A549 (cell line): ENCODE measurements at regions not wholly inside any gene's neighbourhood (a gene's known extent, or its start where the extent isn't known, plus 50 kb on each side); places are given as distances from the start of the nearest gene placed in this dataset.

ENCODE experiments used
- ATAC-seq, 2 experiments: fragments of 200-7000 bp in 1 of 2; fragments of >200 bp in 1 of 2; cut with Nextera tagmentation in 1 of 2; cut with Tn5 transposase in 1 of 2; 3 replicates each; pipeline versions ENCODE4 v1.8.0 to v1.9.1; 2018 to 2020; ENCODE audit warnings: mild to moderate bottlenecking in 1 of 2, moderate library complexity in 1 of 2
- CTCF ChIA-PET: fragments of 300-600 bp; sonication (Branson Sonifier 250); formaldehyde crosslinking; extraction: SDS; loops from one replicate; lab custom pipeline; 2021; ENCODE audit warnings: antibody characterized with exemption, inconsistent platforms; lab: Yijun Ruan, JAX
- POLR2A ChIA-PET: fragments of 350-600 bp; formaldehyde crosslinking; extraction: SDS; loops from one replicate; lab custom pipeline; 2021; ENCODE audit warnings: antibody characterized with exemption, inconsistent platforms; lab: Yijun Ruan, JAX
- DNase-seq, 2 experiments: peaks; one replicate each; pipeline versions ENCODE4 v3.0.0 to v3.0.0-alpha.2; 2011 to 2016; ENCODE audit warnings: low read depth in 1 of 2, low spot score in 1 of 2
- FAIRE-seq: peaks from 2 replicates; lab custom pipeline; 2011; peaks lifted over from hg19 to GRCh38; lab: Jason Lieb, UNC
- H3K27ac ChIP-seq, 2 experiments: fragments of >200 bp; sonication (Bioruptor Twin); formaldehyde crosslinking; 3 replicates each; pipeline ENCODE4 v1.5.1; 2016 to 2017
- H3K4me1 ChIP-seq: fragments of >200 bp; sonication (Bioruptor Twin); formaldehyde crosslinking; 3 replicates; pipeline ENCODE4 v1.6.1; 2016
- H3K4me2 ChIP-seq: fragments of >200 bp; sonication (Bioruptor Twin); formaldehyde crosslinking; 3 replicates; pipeline ENCODE4 v1.6.1; 2016
- H3K4me3 ChIP-seq: fragments of >200 bp; sonication (Bioruptor Twin); formaldehyde crosslinking; 3 replicates; pipeline ENCODE4 v1.5.1; 2016
- H3K9me3 ChIP-seq: fragments of >200 bp; sonication (Bioruptor Twin); formaldehyde crosslinking; 3 replicates; pipeline ENCODE4 v1.6.1; 2016
- ATOH8 ChIP-seq: fragments of 250-450 bp; sonication (Bioruptor Pico); IDR thresholded peaks from 2 replicates; pipeline ENCODE4 v1.5.0; 2020; ENCODE audit warnings: low read depth, mild to moderate bottlenecking, moderate library complexity
- BHLHE40 ChIP-seq: IDR thresholded peaks from 2 replicates; pipeline ENCODE4 v1.6.1; 2012; ENCODE audit warnings: low read depth, low read length, inconsistent platforms
- CTCF ChIP-seq: fragments of >200 bp; sonication (Bioruptor Twin); formaldehyde crosslinking; IDR thresholded peaks from 3 replicates; pipeline ENCODE4 v1.5.1; 2016
- E2F6 ChIP-seq: IDR thresholded peaks from 2 replicates; pipeline ENCODE4 v1.6.1; 2012; ENCODE audit warnings: low read depth, borderline replicate concordance
- EHF ChIP-seq: fragments of 250-450 bp; sonication (Bioruptor Pico); IDR thresholded peaks from 2 replicates; pipeline ENCODE4 v1.5.0; 2020; ENCODE audit warnings: mild to moderate bottlenecking
- GATA3 ChIP-seq: IDR thresholded peaks from 2 replicates; pipeline ENCODE4 v1.6.1; 2012; ENCODE audit warnings: borderline replicate concordance
- HMGXB4 ChIP-seq: fragments of 250-450 bp; sonication (Bioruptor Pico); IDR thresholded peaks from 2 replicates; pipeline ENCODE4 v1.5.0; 2021; ENCODE audit warnings: mild to moderate bottlenecking, moderate library complexity, borderline replicate concordance
- HOXA7 ChIP-seq: fragments of 250-450 bp; sonication (Bioruptor Pico); IDR thresholded peaks from 2 replicates; pipeline ENCODE4 v1.5.0; 2020; ENCODE audit warnings: mild to moderate bottlenecking, moderate library complexity
- HOXB13 ChIP-seq: fragments of 250-450 bp; sonication (Bioruptor Pico); IDR thresholded peaks from 2 replicates; pipeline ENCODE4 v1.5.0; 2020; ENCODE audit warnings: low read depth, mild to moderate bottlenecking, moderate library complexity
- HOXB5 ChIP-seq: fragments of 250-450 bp; sonication (Bioruptor Pico); IDR thresholded peaks from 2 replicates; pipeline ENCODE4 v1.5.0; 2020; ENCODE audit warnings: mild to moderate bottlenecking, moderate library complexity
- JUN ChIP-seq, 2 experiments: fragments of >200 bp; sonication (Bioruptor Twin); formaldehyde crosslinking; IDR thresholded peaks; 2 replicates in 1 of 2; 3 replicates in 1 of 2; pipeline ENCODE4 v1.6.1; 2016 to 2017
- KDM5A ChIP-seq: fragments of 200-600 bp; sonication (generic); IDR thresholded peaks from 2 replicates; pipeline ENCODE4 v1.6.1; 2016; ENCODE audit warnings: antibody characterized with exemption, mild to moderate bottlenecking
- MAFK ChIP-seq: fragments of 450-650 bp; IDR thresholded peaks from 2 replicates; pipeline ENCODE4 v1.6.1; 2014; ENCODE audit not compliant: partially characterized antibody
- MAZ ChIP-seq: fragments of 150-350 bp; IDR thresholded peaks from 2 replicates; pipeline ENCODE4 v1.6.1; 2014; ENCODE audit warnings: antibody characterized with exemption, low read depth, low read length, borderline replicate concordance
- NPAS2 ChIP-seq: fragments of 250-450 bp; sonication (Bioruptor Pico); IDR thresholded peaks from 2 replicates; pipeline ENCODE4 v1.8.0; 2022; ENCODE audit warnings: mild to moderate bottlenecking, moderate library complexity, borderline replicate concordance
- NR3C1 ChIP-seq: fragments of >200 bp; sonication (Bioruptor Twin); formaldehyde crosslinking; IDR thresholded peaks from 3 replicates; pipeline ENCODE4 v1.6.1; 2017
- POLR2A ChIP-seq: IDR thresholded peaks from 2 replicates; pipeline ENCODE4 v1.6.1; 2012; ENCODE audit warnings: mild to moderate bottlenecking, low read length
- POLR2AphosphoS2 ChIP-seq: conservative IDR thresholded peaks from 2 replicates; pipeline ENCODE4 v1.6.1; 2012; ENCODE audit warnings: low read length, improper control_type of control experiment, inconsistent platforms
- RAD21 ChIP-seq, 2 experiments: fragments of >200 bp in 1 of 2; sonication (Bioruptor Twin) in 1 of 2; formaldehyde crosslinking in 1 of 2; IDR thresholded peaks in 1 of 2; conservative IDR thresholded peaks in 1 of 2; 2 replicates in 1 of 2; 3 replicates in 1 of 2; pipeline ENCODE4 v1.6.1; 2012 to 2018; ENCODE audit warnings: inconsistent platforms in 1 of 2
- RARB ChIP-seq: fragments of 250-450 bp; sonication (Bioruptor Pico); IDR thresholded peaks from 2 replicates; pipeline ENCODE4 v1.8.0; 2021; ENCODE audit warnings: mild to moderate bottlenecking, moderate library complexity
- TFCP2L1 ChIP-seq: fragments of 250-450 bp; sonication (Bioruptor Pico); IDR thresholded peaks from 2 replicates; pipeline ENCODE4 v1.5.0; 2021; ENCODE audit warnings: mild to moderate bottlenecking
- ZNF302 ChIP-seq: fragments of 250-450 bp; sonication (Bioruptor Pico); IDR thresholded peaks from 2 replicates; pipeline ENCODE4 v1.9.0; 2021; ENCODE audit warnings: inconsistent platforms, mild to moderate bottlenecking, moderate library complexity
- WGBS: methylation state at CpG from one replicate; pipeline ENCODE4 v1.1.6; 2017; ENCODE audit errors: missing lambda C conversion rate; 5-methylcytosine and 5-hydroxymethylcytosine counted together

- no peak for ATAC-seq
- Histone ChIP-seq H3K4me3 (no peak overlapping the region), H3K27ac (no peak overlapping the region)
- TF ChIP-seq POLR2A (no peak), RAD21 (conservative IDR thresholded peaks at IDR 0.05 in 1 of 2, IDR thresholded peaks at IDR 0.05 in 1 of 2) (no peak), E2F6 (no peak), HOXB13 (no peak), NPAS2 (CRISPR knock-in tag) (no peak), HOXA7 (no peak), GATA3 (no peak), MAZ (no peak), NR3C1 (no peak), EHF (CRISPR knock-in tag) (no peak), TFCP2L1 (CRISPR knock-in tag) (no peak), CTCF (no peak), RARB (CRISPR knock-in tag) (no peak), MAFK (no peak), HOXB5 (CRISPR knock-in tag) (no peak), ZNF302 (no peak), KDM5A (no peak), JUN (IDR thresholded peaks at IDR 0.05) (no peak), ATOH8 (CRISPR knock-in tag) (no peak), HMGXB4 (CRISPR knock-in tag) (no peak)
- TF ChIP-seq, all 56 proteins: peak for 0
- no peaks in the 10 kb centered on the region for H3K4me1 ChIP-seq
- peaks cover 5% of the 10 kb centered on the region; the same call in 1 of the 3 replicates for H3K9me3 ChIP-seq
- no peak for FAIRE-seq
- no peak overlapping the region for H3K4me2 ChIP-seq
- CTCF ChIA-PET = interaction anchor here (0.6 kb wide), 1 partner anchor 360 kb away, joined by 3 read pairs; no protein-coding TSS in a partner anchor
- WGBS = 9% methylated on average over 6 of the region's 6 CpGs
- POLR2A ChIA-PET = no interaction called here
- no peak for DNase-seq
Measured at GRCh38 chr7:98509836-98510235, 107.2 kb upstream of the NPTX2 start.

GRCh38 chr7:98506471-98506870 lies 105.6 kb upstream of the BAIAP2L1 start:
- POLR2A ChIA-PET = no interaction called here
- no peak for DNase-seq
- CTCF ChIA-PET = interaction anchor here (0.5 to 0.6 kb wide), 2 partner anchors 10 to 275 kb away, joined by 3 to 4 read pairs; no protein-coding TSS in a partner anchor
- Histone ChIP-seq H3K4me1 (no peaks in the 10 kb centered on the region), H3K4me2 (no peak overlapping the region), H3K9me3 (peaks cover 5% of the 10 kb centered on the region; the same call in 1 of the 3 replicates), H3K4me3 (no peak overlapping the region), H3K27ac (no peak overlapping the region)
- WGBS = 19% methylated on average over 2 of the region's 2 CpGs
- no peak for FAIRE-seq
- ATAC-seq = no peak
- TF ChIP-seq KDM5A (no peak), BHLHE40 (no peak)

- TF ChIP-seq TFCP2L1 (CRISPR knock-in tag) (no peak), POLR2AphosphoS2 (no peak)
- POLR2A ChIA-PET = no interaction called here
- Histone ChIP-seq H3K4me2 (no peak overlapping the region), H3K9me3 (peaks cover 23% of the 10 kb centered on the region), H3K4me1 (no peaks in the 10 kb centered on the region), H3K4me3 (no peak overlapping the region), H3K27ac (no peak overlapping the region)
- 41% methylated on average over 6 of the region's 6 CpGs for WGBS
- ATAC-seq (no peak), FAIRE-seq (no peak), DNase-seq (no peak)
- CTCF ChIA-PET = interaction anchor here (0.6 kb wide), 1 partner anchor 245 kb away, joined by 3 read pairs; no protein-coding TSS in a partner anchor
Measured at GRCh38 chr7:98500764-98501163, 99.9 kb upstream of the BAIAP2L1 start.
